Hematopoietic multipotent progenitor cell (in vitro differentiated cells): ENCODE measurements at regions not wholly inside any gene's neighbourhood (a gene's known extent, or its start where the extent isn't known, plus 50 kb on each side); places are given as distances from the start of the nearest gene placed in this dataset.

Experiments used
- DNase-seq, 3 donors: peaks; one replicate each; pipeline ENCODE4 v3.0.0-alpha.2; 2011 to 2015; ENCODE audit warnings: low read depth in 2 of 3, low spot score in 2 of 3

DNA sequence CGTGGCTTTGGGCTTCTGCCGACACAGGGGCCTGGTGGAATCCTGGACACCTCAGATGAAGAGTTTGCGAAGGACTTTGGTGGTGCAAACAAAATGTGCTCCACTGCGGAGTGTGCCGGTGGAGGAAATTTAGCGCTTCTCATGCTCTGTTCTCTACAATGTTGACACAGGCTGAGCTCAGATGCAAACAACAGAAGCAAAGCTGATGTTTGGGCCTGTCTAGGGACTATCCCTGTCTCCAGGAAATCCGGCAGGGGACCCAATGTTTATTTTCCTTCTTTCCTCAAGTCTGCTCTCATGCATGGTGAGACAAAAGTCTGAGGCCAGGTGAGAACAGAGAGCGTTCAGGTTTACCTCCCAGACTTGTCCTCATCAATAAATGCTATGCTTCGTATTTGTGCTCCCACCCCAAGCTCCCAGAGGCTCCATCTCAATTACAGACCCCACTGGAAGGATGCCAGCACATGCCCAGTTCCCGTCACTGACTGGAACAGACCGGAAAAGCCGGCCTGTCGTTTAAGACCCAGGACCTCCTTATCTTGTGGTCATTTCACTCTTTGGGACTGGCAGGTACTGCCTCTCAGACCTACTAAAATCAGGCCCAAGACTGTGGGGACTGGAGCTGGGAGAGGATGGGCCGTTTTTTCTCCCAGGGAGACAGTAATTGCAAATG is 105.7 kb upstream of the B3GAT1 start:
- no peak for DNase-seq

DNA sequence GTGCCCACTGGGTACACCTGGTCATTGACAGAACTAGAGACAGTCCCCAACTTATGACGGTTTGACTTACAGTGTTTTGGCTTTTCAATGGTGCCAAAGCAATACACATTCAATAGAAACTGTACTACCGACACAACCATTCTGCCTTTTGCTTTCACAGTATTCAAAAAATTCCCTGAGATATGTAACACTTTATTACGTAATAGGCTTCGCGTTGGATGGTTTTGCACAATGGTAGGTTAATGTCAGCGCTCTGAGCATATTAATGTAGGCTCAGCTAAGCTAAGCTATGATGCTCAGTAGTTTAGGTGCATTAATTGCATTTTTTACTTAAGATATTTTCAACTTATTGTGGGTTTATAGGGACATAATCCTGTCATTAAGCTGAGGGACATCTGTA is 105.1 kb upstream of the B3GAT1 start:
- DNase-seq = no peak

DNA sequence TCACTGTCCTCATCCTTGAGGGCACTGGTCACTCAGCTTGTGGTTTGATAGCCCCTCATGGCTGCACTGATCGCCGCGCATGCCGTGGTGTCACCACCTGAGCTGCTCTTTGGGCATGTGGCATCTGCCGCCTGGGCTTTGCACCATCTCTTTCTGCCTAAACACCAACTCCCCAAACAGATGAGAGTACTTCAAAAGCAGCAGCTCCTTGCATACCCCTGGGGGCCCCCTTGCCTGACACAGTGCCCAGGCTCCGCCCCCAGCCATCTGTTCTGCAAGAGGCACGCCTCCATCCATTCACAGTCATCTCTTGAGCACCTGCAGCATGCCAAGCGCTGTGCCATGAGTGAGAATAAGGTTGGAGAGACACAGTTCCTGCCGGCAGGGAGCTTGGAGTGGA is 104.5 kb upstream of the B3GAT1 start:
- no peak for DNase-seq

DNA sequence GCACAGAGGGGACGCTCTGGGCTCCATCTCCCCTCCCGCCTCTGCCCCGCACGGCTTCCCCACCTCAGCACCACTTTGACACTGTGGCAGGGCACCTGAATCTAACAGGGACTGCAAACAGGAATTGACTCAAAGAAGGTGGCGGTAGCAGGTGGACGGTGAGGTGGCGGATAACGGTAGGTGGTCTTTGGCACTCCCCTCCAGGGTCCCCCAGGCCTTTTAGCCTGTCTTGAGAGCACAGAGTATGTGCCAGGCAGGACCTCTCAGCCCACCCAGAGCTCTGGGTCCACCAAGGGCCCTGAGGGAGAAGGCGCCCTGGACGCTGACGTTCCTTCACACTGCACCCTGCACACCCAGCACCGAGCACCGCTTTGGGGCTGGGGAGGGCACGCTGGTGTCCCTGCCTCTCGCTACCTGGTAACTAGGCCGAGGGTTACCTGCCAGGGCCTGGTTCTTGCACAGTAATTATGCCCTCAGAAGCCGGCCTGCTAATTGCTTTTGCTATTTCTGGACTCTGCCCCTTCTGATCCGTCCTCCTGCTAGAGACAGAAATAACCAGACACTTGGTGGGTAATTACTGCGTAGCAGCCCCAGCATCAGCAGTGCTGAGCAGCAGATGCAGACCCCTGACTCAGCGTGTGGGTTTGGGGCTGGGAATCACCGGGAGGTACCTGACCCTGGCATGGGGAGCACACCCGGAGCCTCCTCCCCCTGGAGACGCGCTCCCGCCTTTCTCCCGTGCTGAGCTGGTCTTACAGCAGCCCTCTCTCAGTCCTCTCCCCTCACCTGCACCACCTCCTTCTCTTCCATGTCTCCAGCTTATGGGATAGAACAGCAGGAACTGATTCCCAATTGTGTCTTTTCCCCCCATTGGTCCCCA is 103.3 kb upstream of the B3GAT1 start:
- DNase-seq = no peak

DNA sequence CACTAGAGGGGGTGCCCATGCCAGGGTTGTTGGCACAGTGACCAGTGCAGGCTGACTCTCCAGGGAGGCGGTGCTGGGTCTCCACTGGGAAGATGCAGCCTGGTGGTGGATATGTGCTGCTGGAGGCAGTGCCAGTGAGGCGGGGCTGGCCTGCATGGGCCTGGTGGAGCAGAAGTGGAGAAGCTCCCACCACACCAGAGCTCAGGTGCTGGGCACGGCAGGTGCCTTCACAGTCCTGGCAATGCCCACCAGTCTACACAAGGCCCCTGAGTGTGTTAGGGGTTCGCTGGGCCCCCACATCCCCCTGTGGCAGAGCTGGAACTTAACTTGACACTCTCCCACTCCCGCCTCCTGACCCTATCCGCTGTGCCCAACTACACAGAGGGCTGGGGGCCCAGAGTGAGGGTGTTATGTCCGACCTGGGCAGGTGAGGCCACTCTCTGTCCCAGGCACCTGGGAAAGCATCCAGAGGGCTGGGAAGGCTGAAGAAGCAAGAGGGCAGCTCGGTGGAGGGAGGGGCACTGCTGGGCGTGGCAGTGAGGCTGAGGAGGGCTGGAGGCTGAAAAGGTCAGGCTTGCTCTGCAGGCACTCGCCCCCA is 102.4 kb upstream of the B3GAT1 start:
- DNase-seq = no peak

DNA sequence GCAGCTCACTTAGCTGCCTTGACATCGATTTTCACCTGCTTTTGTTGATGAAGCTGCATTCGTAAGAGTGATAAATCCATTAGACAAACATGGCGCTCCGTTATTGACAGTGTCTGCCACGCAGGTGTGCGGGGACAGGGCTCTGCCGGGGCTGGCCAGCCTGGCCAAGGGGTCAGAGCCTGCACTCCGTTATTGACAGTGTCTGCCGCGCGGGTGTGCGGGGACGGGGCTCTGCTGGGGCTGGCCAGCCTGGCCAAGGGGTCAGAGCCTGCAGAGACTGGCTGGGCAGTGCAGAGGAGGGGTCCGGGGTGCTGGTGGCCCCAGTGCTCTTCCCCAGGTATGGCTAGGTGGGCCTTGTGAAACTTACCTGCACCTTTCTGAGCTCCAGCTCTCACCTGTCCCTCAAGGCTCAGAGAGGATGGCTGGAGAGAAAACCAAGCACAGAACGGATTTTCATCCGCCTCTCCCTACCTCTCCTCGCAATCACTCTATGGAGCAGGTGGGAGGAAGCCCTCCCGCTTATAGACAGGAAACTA is 101.6 kb upstream of the B3GAT1 start:
- no peak for DNase-seq

DNA sequence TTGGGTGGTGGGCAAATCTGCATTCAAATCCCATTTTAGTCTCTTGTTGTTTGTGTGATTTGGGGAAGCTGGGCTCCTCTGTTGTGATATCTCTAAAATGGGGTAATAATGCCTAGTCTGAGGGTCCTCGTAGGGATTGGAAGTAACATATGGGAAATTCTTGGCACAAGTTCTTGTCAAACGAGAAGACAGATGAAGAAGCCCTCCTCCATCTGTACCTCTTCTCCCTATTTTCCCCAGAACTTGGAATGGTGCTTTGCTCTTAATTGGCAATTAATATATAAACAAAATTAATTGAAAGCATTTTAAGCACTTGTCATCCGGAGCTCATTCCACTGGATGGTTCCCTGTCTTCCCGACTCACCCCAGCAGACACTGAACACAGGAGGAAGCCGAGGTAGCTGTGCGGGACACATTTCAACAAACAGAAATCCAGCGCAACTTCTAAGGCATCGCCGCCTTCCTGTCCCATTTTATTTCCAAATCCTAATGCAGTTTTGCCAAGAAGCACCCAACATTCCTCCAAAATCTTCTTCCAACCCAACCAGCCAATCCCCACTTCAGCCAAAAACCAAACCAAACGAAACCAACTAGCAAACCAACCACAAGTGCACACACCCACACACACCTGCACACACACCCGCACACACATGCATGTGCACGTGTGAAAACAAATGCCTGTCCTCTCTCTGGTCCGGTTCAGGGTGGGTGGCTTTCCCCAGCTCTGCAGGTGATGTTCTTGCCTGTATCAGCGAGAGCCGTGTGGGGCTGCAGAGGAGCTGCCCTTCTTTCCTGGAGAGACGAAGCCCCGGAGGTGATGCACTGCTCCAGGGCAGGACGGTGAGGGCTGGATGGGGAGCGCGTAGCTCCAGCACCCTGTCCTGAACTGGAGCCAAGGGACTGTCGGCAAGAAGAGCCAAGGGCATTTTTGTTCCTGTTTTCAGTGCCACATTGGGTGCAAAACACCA is 100.8 kb upstream of the B3GAT1 start:
- DNase-seq = no peak

DNA sequence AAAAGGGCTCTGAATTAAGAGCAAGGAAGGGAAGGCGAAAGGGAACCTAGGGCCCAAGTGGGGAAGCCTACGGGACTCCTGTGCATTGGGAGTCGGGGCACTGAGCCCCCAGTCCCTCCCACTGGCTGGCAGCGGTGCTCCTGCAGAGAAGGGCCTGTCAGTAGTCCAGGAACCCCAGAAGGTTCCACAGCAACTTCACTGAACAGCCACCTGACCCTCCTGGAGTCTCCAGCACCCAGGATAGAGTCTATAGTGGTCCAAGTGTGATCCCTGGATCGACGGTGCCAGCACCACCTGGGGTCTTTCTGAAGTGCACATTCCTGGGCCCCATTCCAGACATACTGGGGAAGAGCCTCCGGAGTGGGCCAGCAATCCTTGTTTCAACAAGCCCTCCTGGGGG is 100.0 kb upstream of the B3GAT1 start:
- no peak for DNase-seq

DNA sequence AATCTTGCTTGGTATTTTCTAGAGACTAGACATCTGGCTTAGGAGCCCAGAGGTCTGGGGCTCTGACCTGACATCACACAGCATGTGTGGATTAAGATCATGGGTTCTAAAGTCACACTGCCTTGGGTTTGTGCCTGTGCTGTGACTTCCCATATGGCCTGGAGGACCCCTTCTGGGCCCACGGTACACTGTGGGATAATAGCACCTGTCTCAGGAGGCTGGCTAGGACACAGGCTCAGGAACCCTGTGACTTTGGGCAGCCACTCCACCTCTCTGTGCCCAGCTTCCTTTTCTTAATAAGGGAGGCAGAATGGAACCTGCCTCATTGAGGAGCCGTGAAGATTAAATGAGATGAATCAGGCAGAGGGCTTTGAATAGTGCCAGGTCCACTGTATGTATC is 99.2 kb upstream of the B3GAT1 start:
- no peak for DNase-seq

DNA sequence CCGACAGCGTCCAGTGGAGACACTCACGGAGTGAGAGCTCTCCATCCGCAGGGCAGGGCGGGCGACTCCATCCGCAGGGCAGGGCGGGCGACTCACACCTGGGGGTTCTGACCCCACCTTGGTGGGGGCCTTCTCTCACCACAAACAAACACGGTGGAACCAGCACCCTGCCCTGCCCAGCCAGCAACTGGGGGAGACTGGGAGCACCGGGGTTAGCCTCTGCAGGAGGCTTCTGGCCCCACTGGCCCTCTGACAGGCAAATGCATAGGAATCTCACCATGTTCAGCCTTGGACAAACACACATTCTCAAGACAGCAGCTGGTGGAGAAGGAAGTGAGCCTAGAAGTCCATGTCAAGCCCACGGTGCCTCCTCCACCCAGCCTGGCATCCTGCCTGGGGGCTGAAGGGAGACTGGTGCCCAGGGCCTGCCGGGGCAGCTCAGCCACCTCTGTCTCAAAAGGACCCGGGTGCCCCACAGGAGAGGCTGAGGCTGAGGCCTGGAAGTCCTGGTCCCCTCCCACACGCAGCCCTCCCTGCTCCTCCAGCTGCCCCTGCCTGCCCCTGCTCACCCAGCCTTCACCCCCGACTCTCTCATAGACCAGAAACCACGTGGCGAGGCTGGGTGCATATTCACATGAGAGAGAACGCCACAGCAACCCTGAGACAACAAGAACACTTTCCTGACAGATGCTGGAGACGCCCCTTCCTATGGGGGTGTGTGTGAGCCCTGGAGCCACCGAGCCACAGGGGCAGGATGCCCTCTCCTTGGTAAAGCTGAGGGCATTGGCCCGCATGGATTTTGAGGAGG is 98.4 kb upstream of the B3GAT1 start:
- no peak for DNase-seq

DNA sequence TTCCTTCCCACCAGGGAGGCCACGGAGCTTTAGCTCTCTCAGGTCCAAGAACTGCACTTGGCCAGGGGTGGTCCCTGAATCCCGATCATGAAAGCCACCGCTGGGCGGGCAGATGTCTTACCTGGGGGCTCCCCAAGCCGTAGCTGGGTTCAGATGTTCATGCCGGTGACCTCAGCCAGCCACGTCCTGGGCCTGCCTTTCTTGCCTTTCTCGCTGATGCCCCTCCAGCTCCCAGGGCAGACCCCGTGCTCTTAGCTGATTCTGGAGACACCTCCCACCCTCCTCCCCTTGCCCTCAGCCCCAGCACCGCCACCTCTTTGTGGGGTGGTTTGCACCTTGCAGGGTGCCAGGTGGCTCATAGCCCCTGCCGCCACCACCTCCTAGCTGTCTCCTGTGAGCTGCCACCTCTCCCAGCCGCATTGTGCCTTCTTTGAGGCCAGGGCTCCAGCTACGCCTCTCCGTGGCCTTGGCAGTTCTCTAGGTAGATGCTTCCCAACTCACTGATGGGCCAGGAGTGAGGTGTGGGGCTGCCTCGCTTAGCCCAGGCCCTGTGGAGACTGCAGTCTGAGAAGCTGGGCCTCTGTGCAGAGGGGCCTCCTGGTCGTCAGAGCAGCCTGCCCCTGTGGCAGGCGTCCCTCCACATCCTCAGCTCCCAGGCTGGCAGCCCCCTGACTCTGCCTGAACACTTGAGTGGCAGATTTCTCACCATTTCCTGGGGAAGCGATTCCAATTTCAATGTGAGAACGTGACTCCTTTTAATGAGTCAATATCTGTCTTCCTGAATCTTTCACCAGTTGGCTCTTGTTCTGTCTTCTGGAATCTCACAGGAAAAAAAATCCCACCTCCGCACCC is 97.6 kb upstream of the B3GAT1 start:
- DNase-seq = no peak

DNA sequence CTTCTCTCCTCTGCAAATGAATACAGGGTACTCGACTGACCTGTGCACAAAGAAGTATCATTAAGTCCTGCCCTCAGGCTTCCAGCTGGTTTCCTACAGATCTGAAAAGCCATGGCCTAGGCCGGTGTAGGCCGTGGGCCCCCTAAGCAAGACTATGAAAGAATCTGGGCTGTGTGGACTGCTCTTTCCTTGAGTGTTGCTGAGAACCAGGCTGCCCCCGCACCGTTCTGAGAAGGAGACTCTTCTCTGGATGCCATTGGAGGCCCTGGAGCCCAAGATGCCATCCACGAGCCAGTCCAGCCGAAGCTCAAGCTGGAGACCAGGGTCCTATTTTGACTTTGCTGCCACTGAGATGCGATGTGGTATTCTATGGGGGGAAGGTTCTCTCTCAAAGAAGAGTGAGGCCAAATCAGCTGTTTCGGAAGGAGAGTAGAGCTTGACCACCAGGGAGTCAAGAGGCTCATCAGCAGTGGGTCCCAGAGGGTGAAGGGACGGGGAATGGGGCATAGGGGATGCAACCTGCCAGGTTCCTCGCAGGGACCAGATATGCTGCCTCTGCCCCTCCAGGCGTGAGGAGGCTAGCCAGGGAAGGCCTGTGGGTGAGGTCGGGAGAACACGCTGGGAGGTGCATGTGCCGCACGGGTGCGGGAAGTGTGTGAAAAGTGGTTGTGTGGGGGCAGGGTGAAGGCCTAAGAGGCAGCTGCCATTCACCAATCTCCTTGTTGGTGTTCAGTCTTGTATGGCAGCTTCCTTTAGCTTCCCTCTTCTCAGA is 96.4 kb upstream of the B3GAT1 start:
- no peak for DNase-seq

DNA sequence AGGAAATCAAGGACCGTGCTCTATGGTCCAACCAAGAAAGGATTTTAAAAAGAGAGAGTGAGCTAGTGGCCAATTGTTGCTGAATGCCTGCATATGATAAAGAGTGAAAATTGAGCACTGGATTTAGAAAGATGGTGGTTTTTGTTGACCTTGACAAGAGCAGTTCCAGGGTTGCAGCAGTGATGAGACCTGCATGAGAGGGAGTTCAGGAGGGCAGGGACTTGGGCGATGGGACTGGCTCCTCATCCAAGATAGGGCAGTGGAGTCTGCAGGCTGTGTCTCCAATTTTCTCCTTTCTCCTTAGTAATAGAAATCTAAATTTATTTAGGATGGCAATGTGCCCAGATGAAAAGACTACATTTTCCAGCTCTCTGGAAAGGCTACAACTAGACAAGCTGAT is 94.0 kb upstream of the B3GAT1 start:
- no peak for DNase-seq

DNA sequence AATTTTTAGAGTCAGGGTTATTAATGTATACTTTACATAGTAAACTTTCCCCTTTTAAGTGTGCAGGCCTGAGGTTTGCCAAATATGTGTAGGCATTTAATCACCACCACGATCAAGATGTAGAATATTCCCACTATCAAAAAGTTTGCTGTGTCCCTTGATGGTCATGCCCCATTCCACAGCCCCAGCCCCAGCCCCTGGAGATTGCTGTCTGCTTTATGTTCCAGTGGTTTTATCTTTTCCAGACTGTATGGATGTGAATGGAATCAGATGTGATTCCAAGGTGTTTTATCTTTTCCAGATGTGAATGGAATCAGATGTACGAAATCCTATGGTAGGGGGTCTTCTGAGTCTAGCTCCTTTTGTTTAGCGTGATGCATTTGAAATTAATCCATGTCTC is 93.1 kb upstream of the B3GAT1 start:
- no peak for DNase-seq

DNA sequence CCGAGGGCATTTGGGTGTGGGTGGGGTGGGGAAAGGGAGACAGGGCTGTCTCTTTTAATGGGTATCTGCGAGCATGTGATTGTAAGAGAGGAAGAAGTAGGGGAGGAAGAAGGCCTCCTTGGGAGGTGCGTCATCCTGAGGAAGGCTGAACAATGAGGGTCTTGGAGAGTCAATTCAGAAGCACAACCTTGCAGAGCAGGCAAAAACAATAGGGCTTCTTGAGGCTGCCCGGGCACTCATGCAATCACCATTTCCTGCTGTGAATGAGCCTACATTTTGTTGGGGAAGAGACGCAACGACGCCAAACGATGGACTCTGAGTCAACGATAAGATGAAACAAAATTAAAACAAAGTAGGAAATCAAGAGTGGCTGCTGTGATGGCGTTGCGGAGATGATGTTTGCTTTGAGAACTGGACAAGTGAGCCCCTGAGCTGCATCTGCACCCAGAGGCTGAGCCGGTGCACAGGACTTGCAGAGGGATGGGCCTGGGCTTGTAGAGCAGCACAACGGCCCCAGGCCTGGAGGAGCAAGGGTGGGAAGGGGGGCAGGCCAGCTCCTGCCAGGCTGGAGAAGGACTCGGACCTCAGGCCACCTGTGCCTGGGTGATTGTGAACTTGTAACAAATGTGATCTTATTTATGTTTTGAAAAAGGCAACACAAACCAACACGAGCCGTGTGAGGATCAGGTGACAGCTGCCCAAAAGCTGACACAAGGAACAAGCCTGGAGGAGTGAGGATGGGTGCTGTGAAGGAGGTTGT is 92.3 kb upstream of the B3GAT1 start:
- DNase-seq = no peak

DNA sequence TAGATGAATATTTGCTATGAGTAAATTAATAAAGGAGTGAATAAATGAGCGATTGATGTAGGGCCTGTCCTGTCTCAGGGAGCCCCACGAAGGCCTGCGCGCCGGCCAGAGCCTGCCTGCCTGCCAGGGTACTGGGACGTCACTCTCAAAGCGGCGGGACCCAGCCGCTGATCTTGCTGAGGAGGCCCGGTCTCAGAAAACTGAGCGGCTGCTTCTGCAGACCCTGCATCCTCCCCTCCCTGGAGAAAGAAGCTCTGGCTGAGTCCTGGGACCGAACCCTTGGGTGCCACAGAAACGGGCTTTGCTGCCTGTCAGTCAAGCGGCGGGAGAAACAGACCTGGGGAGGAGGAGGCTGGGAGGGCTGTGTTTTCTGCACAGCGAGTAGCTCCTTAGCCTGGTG is 91.6 kb upstream of the B3GAT1 start:
- no peak for DNase-seq

DNA sequence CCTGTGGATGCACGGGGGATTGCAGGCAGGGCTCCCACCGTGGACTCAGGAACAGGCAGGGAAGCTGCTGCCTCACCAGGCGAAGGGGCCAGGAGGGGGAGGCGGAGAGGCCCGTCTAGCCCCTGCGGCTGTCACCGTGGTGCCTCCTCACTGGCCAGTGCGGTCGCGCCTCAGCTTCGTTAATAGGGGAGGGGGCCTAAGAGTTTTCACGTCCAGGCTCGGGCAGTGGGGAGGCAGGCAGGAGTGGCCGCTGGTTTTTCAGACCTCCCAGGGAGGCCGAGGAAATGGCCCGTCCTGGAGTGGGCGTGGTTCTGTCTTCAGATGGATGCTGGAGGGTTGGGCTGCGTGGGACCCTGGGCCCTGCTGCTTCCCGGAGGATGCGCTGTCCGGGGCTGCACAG is 91.1 kb upstream of the B3GAT1 start:
- DNase-seq = no peak
